ENCODE measurements at regions not wholly inside any gene's neighbourhood (a gene's known extent, or its start where the extent isn't known, plus 50 kb on each side); places are given as distances from the start of the nearest gene placed in this dataset.

DNA sequence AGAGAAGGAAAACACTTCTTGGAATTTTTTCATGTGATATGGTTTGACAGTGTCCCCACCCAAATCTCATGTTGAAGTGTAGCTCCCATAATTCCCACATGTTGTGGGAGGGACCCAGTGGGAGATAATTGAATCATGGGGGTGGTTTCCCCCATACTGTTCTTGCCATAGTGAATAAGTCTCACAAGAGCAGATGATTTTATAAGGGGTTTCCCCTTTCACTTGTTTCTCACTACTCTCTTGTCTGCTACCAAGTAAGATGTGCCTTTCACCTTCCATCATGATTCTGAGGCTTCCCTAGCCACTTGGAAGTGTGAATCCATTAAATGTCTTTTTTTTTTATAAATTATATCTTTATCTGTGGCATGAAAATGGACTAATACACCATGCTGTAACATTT, 250.7 kb downstream of the LPIN1 start:
- no peak for DNase-seq (ENCODE audit: low spot score)
- H3K9me2 ChIP-seq (ENCODE audit: insufficient read depth, low read length): no peaks in the 10 kb centered on the region
- H4K20me1 ChIP-seq (ENCODE audit: insufficient read depth, low read length): no peaks in the 10 kb centered on the region
- H2AFZ ChIP-seq (ENCODE audit: low read length): no peak overlapping the region
- no peaks in the 10 kb centered on the region for H3K79me2 ChIP-seq (ENCODE audit: insufficient read depth, low read depth, low read length)
- H3K9me3 ChIP-seq (ENCODE audit: low read length): peaks cover 7% of the 10 kb centered on the region; the same call in 1 of the 2 replicates
- intact Hi-C loops (cut with micrococcal nuclease; ENCODE audit: unreplicated experiment): no loop called here
- H3K4me2 ChIP-seq (ENCODE audit: low read length): no peak overlapping the region
- ChIA-PET CTCF (ENCODE audit: unreplicated experiment) (no interaction called here), POLR2A (no interaction called here)
- TF ChIP-seq CTCF (conservative IDR thresholded peaks at IDR 0.05; ENCODE audit: low read length) (no peak), EZH2phosphoT487 (IDR thresholded peaks at IDR 0.05; ENCODE audit: borderline replicate concordance, low read depth, low read length) (no peak)
- no peak overlapping the region for H3K27ac ChIP-seq (ENCODE audit: low read depth, low read length, poor library complexity, severe bottlenecking)
- H3K36me3 ChIP-seq (ENCODE audit: insufficient read depth, low read length): no peaks in the 10 kb centered on the region
- BruUV-seq (replicated peaks): no TSS peak
- no peaks in the 10 kb centered on the region for H3K4me1 ChIP-seq (ENCODE audit: insufficient read depth, low read length, poor library complexity, severe bottlenecking)
- H3K4me3 ChIP-seq (ENCODE audit: low read depth, low read length, poor library complexity, severe bottlenecking): no peak overlapping the region

DNA sequence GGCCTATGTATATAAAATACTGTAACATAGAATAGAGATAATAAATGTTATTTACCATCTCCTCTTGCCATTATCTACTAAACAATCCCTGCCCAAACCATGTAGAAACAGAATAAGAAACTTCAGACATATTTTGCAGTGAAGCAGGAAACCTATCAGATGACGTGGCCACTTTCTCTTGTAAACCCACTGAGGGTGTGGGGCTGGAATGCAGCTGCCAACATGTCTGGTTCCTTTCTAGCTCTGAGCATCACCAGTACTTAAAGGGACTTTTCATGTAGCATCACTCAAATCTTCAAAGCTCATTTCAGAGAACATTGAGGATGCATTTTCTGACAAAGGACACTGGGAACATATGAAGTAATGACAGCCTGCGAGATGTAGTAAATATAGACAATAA, 251.8 kb downstream of the LPIN1 start:
- TF ChIP-seq EZH2phosphoT487 (IDR thresholded peaks at IDR 0.05; ENCODE audit: borderline replicate concordance, low read depth, low read length) (no peak), CTCF (conservative IDR thresholded peaks at IDR 0.05; ENCODE audit: low read length) (no peak)
- Histone ChIP-seq H2AFZ (ENCODE audit: low read length) (peak overlapping the region; percentile 16; the same call in 1 of the 2 replicates), H3K27ac (ENCODE audit: low read depth, low read length, poor library complexity, severe bottlenecking) (no peak overlapping the region), H3K79me2 (ENCODE audit: insufficient read depth, low read depth, low read length) (no peaks in the 10 kb centered on the region), H3K4me3 (ENCODE audit: low read depth, low read length, poor library complexity, severe bottlenecking) (no peak overlapping the region), H3K9me2 (ENCODE audit: insufficient read depth, low read length) (no peaks in the 10 kb centered on the region), H3K4me1 (ENCODE audit: insufficient read depth, low read length, poor library complexity, severe bottlenecking) (no peaks in the 10 kb centered on the region), H3K9me3 (ENCODE audit: low read length) (peaks cover 7% of the 10 kb centered on the region; the same call in 1 of the 2 replicates), H3K36me3 (ENCODE audit: insufficient read depth, low read length) (no peaks in the 10 kb centered on the region), H3K4me2 (ENCODE audit: low read length) (no peak overlapping the region), H4K20me1 (ENCODE audit: insufficient read depth, low read length) (no peaks in the 10 kb centered on the region)
- no TSS peak for BruUV-seq (replicated peaks)
- ChIA-PET CTCF (ENCODE audit: unreplicated experiment) (no interaction called here), POLR2A (interaction anchor here (1.7 kb wide), 1 partner anchor 12 kb away, joined by 5 read pairs; no protein-coding TSS in a partner anchor)
- DNase-seq (ENCODE audit: low spot score): no peak
- intact Hi-C loops (cut with micrococcal nuclease; ENCODE audit: unreplicated experiment): no loop called here

DNA sequence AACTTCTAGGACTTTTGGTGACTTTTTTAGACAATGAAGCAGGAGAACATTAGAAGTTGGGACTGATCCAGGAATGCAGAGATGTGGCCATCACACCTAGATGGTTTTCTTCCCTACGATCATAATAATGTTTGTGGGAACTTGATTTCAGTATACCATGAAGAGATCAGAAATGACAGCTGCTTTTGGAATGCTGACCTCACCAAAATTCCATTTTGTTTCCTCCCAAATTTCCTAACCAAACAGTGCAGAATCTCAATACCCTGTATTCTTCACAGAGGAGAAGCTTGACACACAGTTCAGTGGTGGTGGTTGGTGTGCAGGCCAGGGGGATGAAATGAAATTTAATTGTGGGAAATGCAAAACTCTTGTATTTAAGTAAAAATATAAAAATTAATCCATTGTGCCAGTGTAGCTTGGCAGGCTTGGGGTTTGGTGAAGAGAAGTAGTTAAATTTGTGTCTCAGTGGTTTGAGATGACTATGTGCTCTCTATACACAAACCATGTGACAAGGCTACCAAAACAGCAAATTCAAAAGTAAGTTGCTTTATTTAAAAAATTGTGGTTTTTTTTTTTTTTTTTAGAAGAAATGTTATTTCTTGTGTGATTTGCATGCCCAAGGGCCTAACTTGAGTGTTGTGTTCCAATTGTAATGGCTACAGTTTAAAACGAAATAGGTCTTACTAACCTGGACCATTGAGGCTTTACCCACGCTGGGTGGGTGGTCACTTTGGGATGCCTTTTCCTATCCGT, 252.4 kb downstream of the LPIN1 start:
- POLR2A ChIA-PET: interaction anchor here (1.1 to 1.7 kb wide), 5 partner anchors 9 to 14 kb away, joined by 3 to 5 read pairs (median 4); no protein-coding TSS in a partner anchor
- Histone ChIP-seq H4K20me1 (ENCODE audit: insufficient read depth, low read length) (no peaks in the 10 kb centered on the region), H3K9me2 (ENCODE audit: insufficient read depth, low read length) (no peaks in the 10 kb centered on the region), H3K9me3 (ENCODE audit: low read length) (peaks cover 7% of the 10 kb centered on the region; the same call in 1 of the 2 replicates), H3K27ac (ENCODE audit: low read depth, low read length, poor library complexity, severe bottlenecking) (no peak overlapping the region), H3K4me3 (ENCODE audit: low read depth, low read length, poor library complexity, severe bottlenecking) (no peak overlapping the region), H3K4me1 (ENCODE audit: insufficient read depth, low read length, poor library complexity, severe bottlenecking) (no peaks in the 10 kb centered on the region), H3K79me2 (ENCODE audit: insufficient read depth, low read depth, low read length) (no peaks in the 10 kb centered on the region), H3K4me2 (ENCODE audit: low read length) (no peak overlapping the region), H2AFZ (ENCODE audit: low read length) (peak overlapping the region; percentile 30; the same call in 1 of the 2 replicates), H3K36me3 (ENCODE audit: insufficient read depth, low read length) (no peaks in the 10 kb centered on the region)
- no peak for DNase-seq (ENCODE audit: low spot score)
- CTCF ChIA-PET (ENCODE audit: unreplicated experiment): no interaction called here
- intact Hi-C loops (cut with micrococcal nuclease; ENCODE audit: unreplicated experiment): no loop called here
- BruUV-seq (replicated peaks): no TSS peak
- TF ChIP-seq CTCF (conservative IDR thresholded peaks at IDR 0.05; ENCODE audit: low read length) (no peak), EZH2phosphoT487 (IDR thresholded peaks at IDR 0.05; ENCODE audit: borderline replicate concordance, low read depth, low read length) (no peak)
